ENCODE measurements at regions not wholly inside any gene's neighbourhood (a gene's known extent, or its start where the extent isn't known, plus 50 kb on each side); places are given as distances from the start of the nearest gene placed in this dataset.
"Not testable (repeated sequence)": the region's sequence is repeated elsewhere in the genome, so short reads cannot be mapped to it uniquely, and the experiment has no call there.

GRCh38 chr6:169918239-169918953, 167.0 kb downstream of the ERMARD start:
- 81% methylated on average over 21 of the region's 21 CpGs for WGBS

DNA sequence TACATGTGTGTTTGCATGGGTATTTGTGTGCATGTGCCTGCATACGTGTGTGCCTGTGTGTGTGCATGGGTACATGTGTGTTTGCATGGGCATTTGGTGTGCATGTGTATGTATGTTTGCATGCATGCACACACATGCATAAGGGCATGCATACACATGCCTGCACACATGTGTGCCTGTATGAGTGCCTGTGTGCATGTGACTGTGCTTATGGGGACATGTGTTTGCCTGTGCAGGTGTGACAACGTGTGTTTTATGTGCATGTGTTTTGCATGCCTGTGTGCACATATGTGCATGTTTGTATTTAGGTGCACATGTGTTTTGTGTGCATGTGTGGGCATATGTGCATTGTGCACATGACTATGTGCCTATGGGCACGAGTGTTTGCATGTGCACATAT, 165.7 kb downstream of the ERMARD start:
- Histone ChIP-seq H3K4me3 (ENCODE audit: insufficient read depth in 1 of 2, low read depth in 1 of 2, low read length in 2 of 2) (no peak overlapping the region), H2BK120ac (ENCODE audit: low read depth, low read length) (no peak overlapping the region), H4K8ac (ENCODE audit: low read length) (no peak overlapping the region), H3K9ac (ENCODE audit: low read length) (no peak overlapping the region), H3K27me3 (ENCODE audit: control insufficient read depth in 1 of 2, insufficient read depth in 1 of 2, low read length in 2 of 2) (peaks cover 0 to 3% of the 10 kb centered on the region in 2 experiments), H3K9me3 (ENCODE audit: control insufficient read depth, low read length) (no peaks in the 10 kb centered on the region), H3K18ac (ENCODE audit: low read depth in 1 of 2, low read length in 2 of 2) (no peak overlapping the region), H3K27ac (ENCODE audit: low read length, poor library complexity, severe bottlenecking) (no peak overlapping the region), H2BK5ac (ENCODE audit: low read depth, low read length, poor library complexity, severe bottlenecking) (no peak overlapping the region), H3K79me1 (replicated peaks; ENCODE audit: low read length, poor library complexity, severe bottlenecking) (no peaks in the 10 kb centered on the region), H3K23ac (ENCODE audit: low read length in 2 of 2) (no peak overlapping the region), H2AK5ac (ENCODE audit: low read length, severe bottlenecking) (no peak overlapping the region), H2AFZ (ENCODE audit: low read depth, low read length) (no peak overlapping the region), H3K36me3 (ENCODE audit: control insufficient read depth in 1 of 2, insufficient read depth in 2 of 2, low read depth in 1 of 2, low read length in 2 of 2) (no peaks in the 10 kb centered on the region), H3K4ac (ENCODE audit: low read depth in 1 of 2, low read length in 2 of 2) (no peak overlapping the region), H2BK15ac (ENCODE audit: low read depth, poor library complexity, severe bottlenecking) (no peak overlapping the region), H3K14ac (ENCODE audit: low read length in 2 of 2) (peak overlapping the region in 1 of 2 experiments; percentile 18), H3K4me1 (ENCODE audit: control insufficient read depth, insufficient read depth, low read depth, low read length) (no peaks in the 10 kb centered on the region), H4K91ac (ENCODE audit: low read length) (no peak overlapping the region), H3K4me2 (ENCODE audit: low read length, poor library complexity, severe bottlenecking) (no peak overlapping the region), H2BK12ac (ENCODE audit: low read length in 2 of 2) (no peak overlapping the region)
- DNase-seq, result no peak
- WGBS, result 76% methylated on average over 3 of the region's 3 CpGs

More at GRCh38 chr6:169918239-169918953, 167.0 kb downstream of the ERMARD start:
- no peaks in the 10 kb centered on the region for H3K9me3 ChIP-seq (ENCODE audit: control insufficient read depth, low read length)
- H3K36me3 ChIP-seq (ENCODE audit: control insufficient read depth in 1 of 2, insufficient read depth in 2 of 2, low read depth in 1 of 2, low read length in 2 of 2), result no peaks in the 10 kb centered on the region
- no peak overlapping the region for H3K4me2 ChIP-seq (ENCODE audit: low read length, poor library complexity, severe bottlenecking)
- no peak overlapping the region for H3K27ac ChIP-seq (ENCODE audit: low read length, poor library complexity, severe bottlenecking)
- H3K4ac ChIP-seq (ENCODE audit: low read depth in 1 of 2, low read length in 2 of 2), result no peak overlapping the region
- no peak overlapping the region for H2BK15ac ChIP-seq (ENCODE audit: low read depth, poor library complexity, severe bottlenecking)
- DNase-seq, result peak; percentile 4
- H2AK5ac ChIP-seq (ENCODE audit: low read length, severe bottlenecking), result no peak overlapping the region
- no peak overlapping the region for H2BK12ac ChIP-seq (ENCODE audit: low read length in 2 of 2)
- no peaks in the 10 kb centered on the region for H3K79me1 ChIP-seq (replicated peaks; ENCODE audit: low read length, poor library complexity, severe bottlenecking)
- H3K27me3 ChIP-seq (ENCODE audit: control insufficient read depth in 1 of 2, insufficient read depth in 1 of 2, low read length in 2 of 2), result peaks cover 0 to 3% of the 10 kb centered on the region in 2 experiments
- H3K9ac ChIP-seq (ENCODE audit: low read length), result no peak overlapping the region
- peak overlapping the region; percentile 66 for H4K91ac ChIP-seq (ENCODE audit: low read length)
- no peak overlapping the region for H3K18ac ChIP-seq (ENCODE audit: low read depth in 1 of 2, low read length in 2 of 2)
- no peak overlapping the region for H2AFZ ChIP-seq (ENCODE audit: low read depth, low read length)
- no peak overlapping the region for H3K14ac ChIP-seq (ENCODE audit: low read length in 2 of 2)
- H2BK5ac ChIP-seq (ENCODE audit: low read depth, low read length, poor library complexity, severe bottlenecking), result no peak overlapping the region
- no peaks in the 10 kb centered on the region for H3K4me1 ChIP-seq (ENCODE audit: control insufficient read depth, insufficient read depth, low read depth, low read length)
- no peak overlapping the region for H3K4me3 ChIP-seq (ENCODE audit: insufficient read depth in 1 of 2, low read depth in 1 of 2, low read length in 2 of 2)
- no peak overlapping the region for H4K8ac ChIP-seq (ENCODE audit: low read length)
- no peak overlapping the region for H2BK120ac ChIP-seq (ENCODE audit: low read depth, low read length)
- no peak overlapping the region for H3K23ac ChIP-seq (ENCODE audit: low read length in 2 of 2)

DNA sequence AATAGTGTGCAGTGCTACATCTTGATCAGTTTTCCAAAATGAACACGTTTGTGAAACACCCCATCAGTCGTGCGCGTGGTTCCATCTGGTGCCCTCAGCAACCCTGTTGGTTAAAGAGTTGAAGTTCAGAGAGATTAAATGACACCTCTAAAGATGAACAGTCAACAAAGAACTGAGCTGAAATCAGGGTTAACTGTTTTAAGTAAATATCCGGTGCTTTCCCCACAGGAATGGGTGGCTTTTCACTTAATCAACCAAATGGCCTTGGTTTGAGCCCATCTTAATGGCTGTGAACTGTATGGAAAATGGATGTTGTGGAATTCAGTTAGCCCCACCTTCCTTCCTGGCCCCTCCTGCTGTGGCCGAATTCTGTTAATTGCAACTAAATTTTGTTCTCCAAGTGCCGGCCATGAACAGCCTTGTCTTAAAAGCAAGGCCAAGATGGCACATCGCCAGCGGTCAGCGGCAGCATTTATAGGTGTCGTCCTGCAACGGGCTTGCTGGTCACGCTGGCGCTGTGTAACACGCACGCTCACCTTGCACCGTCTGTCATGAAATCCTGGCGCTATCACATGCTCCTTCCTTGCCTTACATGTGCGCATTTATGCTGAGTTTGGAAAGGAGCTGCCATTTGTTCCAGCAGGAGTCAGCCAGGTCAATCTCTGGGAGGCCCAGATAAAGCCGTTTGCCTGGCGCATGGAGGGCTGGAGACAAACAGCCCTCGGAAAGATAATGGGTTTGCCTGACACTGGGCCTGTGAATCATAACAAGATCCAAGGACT, 164.5 kb downstream of the ERMARD start:
- no peak overlapping the region for H3K23ac ChIP-seq (ENCODE audit: low read length in 2 of 2)
- no peaks in the 10 kb centered on the region for H3K36me3 ChIP-seq (ENCODE audit: control insufficient read depth in 1 of 2, insufficient read depth in 2 of 2, low read depth in 1 of 2, low read length in 2 of 2)
- no peak overlapping the region for H3K27ac ChIP-seq (ENCODE audit: low read length, poor library complexity, severe bottlenecking)
- no peak overlapping the region for H3K18ac ChIP-seq (ENCODE audit: low read depth in 1 of 2, low read length in 2 of 2)
- no peak overlapping the region for H2BK5ac ChIP-seq (ENCODE audit: low read depth, low read length, poor library complexity, severe bottlenecking)
- no peak overlapping the region for H2AK5ac ChIP-seq (ENCODE audit: low read length, severe bottlenecking)
- H4K91ac ChIP-seq (ENCODE audit: low read length), result peak overlapping the region; percentile 22
- peaks cover 0 to 3% of the 10 kb centered on the region in 2 experiments for H3K27me3 ChIP-seq (ENCODE audit: control insufficient read depth in 1 of 2, insufficient read depth in 1 of 2, low read length in 2 of 2)
- H2BK15ac ChIP-seq (ENCODE audit: low read depth, poor library complexity, severe bottlenecking), result no peak overlapping the region
- no peaks in the 10 kb centered on the region for H3K9me3 ChIP-seq (ENCODE audit: control insufficient read depth, low read length)
- DNase-seq, result no peak
- no peak overlapping the region for H3K14ac ChIP-seq (ENCODE audit: low read length in 2 of 2)
- H3K9ac ChIP-seq (ENCODE audit: low read length), result no peak overlapping the region
- no peak overlapping the region for H2AFZ ChIP-seq (ENCODE audit: low read depth, low read length)
- no peak overlapping the region for H4K8ac ChIP-seq (ENCODE audit: low read length)
- H3K4me3 ChIP-seq (ENCODE audit: insufficient read depth in 1 of 2, low read depth in 1 of 2, low read length in 2 of 2), result peak overlapping the region in 1 of 2 experiments; percentile 21
- H2BK12ac ChIP-seq (ENCODE audit: low read length in 2 of 2), result no peak overlapping the region
- H3K79me1 ChIP-seq (replicated peaks; ENCODE audit: low read length, poor library complexity, severe bottlenecking), result no peaks in the 10 kb centered on the region
- no peak overlapping the region for H2BK120ac ChIP-seq (ENCODE audit: low read depth, low read length)
- H3K4me1 ChIP-seq (ENCODE audit: control insufficient read depth, insufficient read depth, low read depth, low read length), result no peaks in the 10 kb centered on the region
- H3K4me2 ChIP-seq (ENCODE audit: low read length, poor library complexity, severe bottlenecking), result no peak overlapping the region
- H3K4ac ChIP-seq (ENCODE audit: low read depth in 1 of 2, low read length in 2 of 2), result no peak overlapping the region
- 83% methylated on average over 22 of the region's 22 CpGs for WGBS

- 100% methylated on average over 1 of the region's 3 CpGs for WGBS
- H3K27ac ChIP-seq (ENCODE audit: low read length, poor library complexity, severe bottlenecking); H2BK12ac ChIP-seq (ENCODE audit: low read length in 2 of 2); H3K18ac ChIP-seq (ENCODE audit: low read depth in 1 of 2, low read length in 2 of 2); H3K9me3 ChIP-seq (ENCODE audit: control insufficient read depth, low read length); H3K4me2 ChIP-seq (ENCODE audit: low read length, poor library complexity, severe bottlenecking); H3K4me1 ChIP-seq (ENCODE audit: control insufficient read depth, insufficient read depth, low read depth, low read length); H2BK120ac ChIP-seq (ENCODE audit: low read depth, low read length); H2AK5ac ChIP-seq (ENCODE audit: low read length, severe bottlenecking); H2BK5ac ChIP-seq (ENCODE audit: low read depth, low read length, poor library complexity, severe bottlenecking); H3K4me3 ChIP-seq (ENCODE audit: insufficient read depth in 1 of 2, low read depth in 1 of 2, low read length in 2 of 2); H3K23ac ChIP-seq (ENCODE audit: low read length in 2 of 2); H2BK15ac ChIP-seq (ENCODE audit: low read depth, poor library complexity, severe bottlenecking); H3K14ac ChIP-seq (ENCODE audit: low read length in 2 of 2); H3K36me3 ChIP-seq (ENCODE audit: control insufficient read depth in 1 of 2, insufficient read depth in 2 of 2, low read depth in 1 of 2, low read length in 2 of 2); H3K9ac ChIP-seq (ENCODE audit: low read length); H4K91ac ChIP-seq (ENCODE audit: low read length); H3K27me3 ChIP-seq (ENCODE audit: control insufficient read depth in 1 of 2, insufficient read depth in 1 of 2, low read length in 2 of 2); H2AFZ ChIP-seq (ENCODE audit: low read depth, low read length); DNase-seq; H4K8ac ChIP-seq (ENCODE audit: low read length); H3K4ac ChIP-seq (ENCODE audit: low read depth in 1 of 2, low read length in 2 of 2); H3K79me1 ChIP-seq (replicated peaks; ENCODE audit: low read length, poor library complexity, severe bottlenecking): not testable (repeated sequence)
Observed at GRCh38 chr6:169913745-169914144, 162.3 kb downstream of the ERMARD start.

Measured in mesenchymal stem cell (in vitro differentiated cells and primary cell).